ENCODE measurements at regions not wholly inside any gene's neighbourhood (a gene's known extent, or its start where the extent isn't known, plus 50 kb on each side); places are given as distances from the start of the nearest gene placed in this dataset.

DNA sequence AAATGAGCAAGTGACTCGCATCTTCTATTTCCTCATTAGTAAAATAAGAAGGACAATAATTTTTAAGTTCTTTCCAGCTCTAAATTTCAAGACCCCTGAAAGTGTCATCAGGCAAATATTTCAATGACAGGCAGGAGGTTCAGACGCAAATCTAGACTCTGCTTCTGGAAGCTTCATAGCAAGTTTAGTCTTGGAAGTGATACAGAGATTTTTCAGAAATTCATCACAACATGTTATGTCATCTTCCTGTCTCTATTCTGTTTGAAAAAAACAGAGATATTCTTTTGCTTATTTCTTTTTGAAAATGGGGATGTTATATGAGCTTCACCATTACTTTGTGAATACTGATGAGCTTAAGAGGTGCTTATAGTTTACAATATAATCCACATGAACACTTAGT, 74.0 kb downstream of the C3orf85 start:
- DNase-seq (ENCODE audit: low read depth) = no peak

DNA sequence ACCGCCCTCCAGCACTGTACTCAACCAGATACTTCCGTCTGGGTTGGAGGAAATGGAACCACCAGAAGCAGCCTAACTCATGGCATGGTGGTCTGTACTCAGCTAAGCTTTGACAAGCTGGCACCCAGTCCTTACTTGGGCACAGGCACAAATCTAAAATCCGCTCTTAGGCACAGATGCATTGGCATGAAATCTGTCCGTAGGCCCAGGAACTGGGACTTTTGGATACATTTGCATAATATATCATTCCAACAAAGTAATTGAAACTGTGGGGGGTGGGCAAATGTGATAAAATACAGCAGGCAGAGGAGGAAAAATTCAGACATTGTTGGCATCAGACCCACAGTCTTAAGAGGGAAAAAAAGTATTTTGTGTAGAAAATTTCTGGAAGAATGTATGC, 75.4 kb downstream of the C3orf85 start:
- no peak for DNase-seq (ENCODE audit: low read depth)

DNA sequence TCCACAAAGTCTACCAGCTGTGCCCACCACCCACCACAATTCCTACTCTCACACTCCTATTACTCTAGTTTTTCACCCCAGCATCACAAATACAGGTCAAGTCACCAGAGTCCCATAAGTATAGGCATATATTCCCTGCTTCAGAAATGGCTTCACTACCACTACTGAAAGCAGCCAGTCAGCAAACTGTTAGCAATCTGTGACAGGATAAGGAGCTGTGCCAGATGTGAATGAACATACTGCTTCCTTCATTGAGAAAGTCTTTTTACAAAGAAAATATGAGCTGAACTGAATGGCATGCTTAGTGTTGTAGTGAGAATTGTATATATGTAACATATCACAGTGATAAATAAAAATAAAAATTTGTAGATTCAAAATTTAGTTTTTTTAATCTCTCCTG, 76.8 kb downstream of the C3orf85 start:
- no peak for DNase-seq (ENCODE audit: low read depth)

DNA sequence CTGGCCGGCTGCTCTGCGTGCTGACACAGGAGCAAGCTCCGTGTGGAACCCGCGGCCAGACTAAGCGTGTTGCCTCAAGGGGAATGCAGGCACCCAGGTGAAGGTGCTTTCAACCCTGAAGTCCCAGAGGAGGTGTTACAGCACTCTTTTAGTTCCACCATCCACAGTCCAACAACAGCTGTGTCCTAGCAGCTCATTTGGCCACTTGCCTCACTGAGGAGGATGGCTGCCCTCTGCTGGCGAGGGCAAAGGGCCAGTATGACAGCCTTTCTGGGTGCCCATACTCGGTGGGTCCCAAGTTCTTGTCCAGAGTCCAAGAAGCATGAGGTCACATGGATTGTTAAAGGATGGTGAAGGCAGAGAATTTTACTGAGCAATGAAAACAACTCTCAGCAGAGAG, 87.8 kb downstream of the C3orf85 start:
- DNase-seq (ENCODE audit: low read depth) = peak; percentile 31

DNA sequence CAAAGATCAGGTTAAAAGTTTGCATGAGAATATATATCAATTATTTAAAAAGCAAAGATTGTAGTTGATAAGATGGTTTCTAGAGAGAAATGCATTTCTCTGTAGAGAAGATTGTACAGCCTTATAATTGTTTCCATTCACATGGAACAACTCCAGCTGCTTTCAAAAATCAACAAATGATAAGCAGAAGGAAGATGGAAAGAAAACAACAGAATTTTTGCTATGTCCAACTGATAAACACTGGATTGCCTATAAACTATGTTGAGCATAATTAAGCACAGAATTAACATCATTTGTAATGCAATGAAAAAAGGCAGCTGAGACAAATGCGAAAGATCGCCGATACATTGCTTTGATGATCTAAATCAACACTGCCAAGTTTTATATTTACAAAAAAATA, 89.0 kb downstream of the C3orf85 start:
- DNase-seq (ENCODE audit: low read depth) = no peak

DNA sequence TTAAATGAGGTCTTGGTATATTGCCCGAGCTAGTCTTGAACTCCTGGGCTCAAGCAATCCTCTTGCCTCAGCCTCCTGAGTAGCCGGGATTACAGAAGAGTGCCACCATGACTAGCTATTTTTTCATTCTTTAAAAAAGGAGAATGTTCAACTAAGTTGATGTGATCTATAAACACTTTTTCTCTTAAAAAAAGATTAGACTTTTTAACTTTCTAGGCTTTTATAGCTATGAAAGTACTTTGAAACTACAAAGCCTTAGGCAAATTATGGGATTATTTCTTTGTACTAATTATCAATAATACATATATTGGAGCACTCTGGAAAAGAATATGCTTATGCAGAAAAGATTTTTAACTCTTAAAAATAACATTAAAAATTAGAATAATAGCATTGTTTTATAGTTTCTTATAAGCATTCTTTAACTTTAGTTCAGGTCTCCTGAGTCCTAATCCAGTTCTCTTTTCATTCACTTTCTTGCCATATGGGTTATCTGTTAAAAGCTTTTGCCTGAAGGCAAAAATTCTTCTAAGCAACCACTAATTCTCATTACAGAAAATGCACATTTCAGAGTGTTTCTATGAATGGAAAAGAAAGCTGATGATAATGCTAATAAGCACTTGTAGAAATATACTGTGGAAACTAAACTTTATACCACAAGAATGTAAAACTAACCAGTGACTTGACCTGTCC, 87.8 kb downstream of the DPPA2 start:
- DNase-seq (ENCODE audit: low read depth) = no peak

DNA sequence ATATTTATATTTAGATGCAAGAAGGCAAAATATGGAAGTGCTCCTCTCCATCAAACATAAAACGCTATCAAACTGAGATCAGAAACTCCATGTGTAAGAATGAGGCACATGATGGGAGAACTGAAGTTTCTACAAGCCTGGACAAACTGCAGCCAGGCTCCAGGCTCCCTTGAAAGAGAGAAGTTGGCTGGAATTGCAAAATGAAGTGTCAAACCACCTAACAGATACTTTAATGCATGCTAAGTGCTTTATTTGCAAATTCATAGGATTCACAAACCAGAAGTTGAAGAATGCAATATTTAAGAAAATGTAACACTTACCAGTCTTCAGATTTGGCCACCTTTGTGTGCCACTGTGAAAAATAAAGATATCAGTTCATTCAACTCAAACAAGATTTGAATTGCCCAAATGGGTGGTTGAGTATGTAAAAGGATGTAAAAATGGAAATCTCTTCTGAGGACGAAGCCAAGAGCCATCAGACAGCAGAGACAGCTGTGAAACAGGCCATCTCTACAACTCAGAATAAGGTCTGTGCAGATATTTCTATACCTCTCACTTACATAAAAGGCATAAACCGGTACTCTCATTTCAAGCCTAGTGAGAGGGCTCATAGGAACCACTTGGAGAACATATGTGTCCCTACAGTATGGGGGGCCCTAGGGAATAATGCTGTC, 87.0 kb downstream of the DPPA2 start:
- no peak for DNase-seq (ENCODE audit: low read depth)

DNA sequence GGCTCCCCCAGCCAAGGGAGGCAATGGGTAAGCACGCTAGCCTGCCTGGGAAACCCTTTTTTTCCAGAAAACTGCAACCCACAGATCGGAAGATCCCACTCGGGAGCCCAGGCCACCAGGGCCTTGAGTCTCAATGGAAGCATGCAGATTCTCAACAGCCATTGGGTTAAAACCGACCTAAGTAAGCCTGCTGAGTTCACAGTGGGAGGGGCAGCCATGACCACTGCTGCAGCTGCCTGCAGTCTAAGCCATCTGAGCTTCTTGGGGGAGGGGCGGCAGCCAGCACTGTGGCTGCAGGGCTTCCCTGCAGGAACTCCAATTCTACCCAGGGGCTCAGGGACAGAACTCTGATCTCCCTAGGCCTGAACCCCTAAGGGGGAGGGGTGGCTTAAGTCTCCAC, 82.0 kb downstream of the DPPA2 start:
- peak; percentile 15 for DNase-seq (ENCODE audit: low read depth)

DNA sequence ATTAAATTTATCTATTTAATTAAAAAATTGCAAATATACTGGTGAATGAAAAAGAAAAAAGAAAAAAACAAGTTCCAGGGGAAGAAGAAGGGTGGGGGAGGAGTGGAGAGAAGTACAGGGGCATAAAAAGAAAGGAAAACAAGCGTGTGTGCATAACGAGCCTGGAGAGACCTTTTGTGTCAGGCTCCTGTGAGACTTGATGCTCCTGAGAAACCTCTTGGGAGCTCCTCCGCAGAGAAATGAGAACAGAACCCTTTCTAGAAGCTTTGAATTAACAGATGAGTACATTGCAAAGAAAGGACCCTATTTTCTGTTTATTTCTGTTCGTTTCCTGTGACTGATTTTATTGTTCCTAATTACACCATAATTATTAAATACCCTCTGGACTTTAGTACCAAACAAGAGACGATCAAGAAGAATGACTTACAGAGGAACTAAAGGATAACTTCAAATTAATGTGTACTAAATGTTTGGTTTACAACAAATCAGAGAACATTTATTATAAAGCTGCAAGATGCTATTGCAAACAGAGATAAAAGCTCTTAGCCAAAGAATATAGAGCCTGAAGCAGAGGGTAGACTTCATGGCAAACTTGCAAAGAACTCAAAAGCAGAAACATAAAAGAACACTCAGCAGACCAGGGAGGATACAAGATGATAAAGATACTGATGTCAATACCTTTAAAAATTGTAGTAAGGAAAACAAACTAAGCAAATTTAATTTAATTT, 74.7 kb downstream of the DPPA2 start:
- DNase-seq (ENCODE audit: low read depth) = no peak

DNA sequence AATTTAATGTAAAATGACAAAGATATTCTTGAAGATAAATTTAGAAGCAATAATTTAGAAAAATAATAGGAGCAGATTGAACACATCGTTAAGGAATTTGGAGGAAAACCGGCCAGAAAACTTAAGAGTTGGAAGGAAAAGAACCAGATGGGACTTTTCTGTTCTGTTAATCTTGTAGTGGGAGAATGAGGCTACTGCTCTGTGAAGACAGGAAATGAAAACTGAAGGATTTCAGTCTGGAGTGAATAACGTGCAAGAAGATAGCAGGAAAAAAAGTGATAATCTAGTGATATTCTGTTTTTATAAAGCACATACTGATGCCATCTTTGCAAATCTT, 74.2 kb downstream of the DPPA2 start:
- no peak for DNase-seq (ENCODE audit: low read depth)

Measured in RPMI7951 (cell line).